ENCODE measurements at regions not wholly inside any gene's neighbourhood (a gene's known extent, or its start where the extent isn't known, plus 50 kb on each side); places are given as distances from the start of the nearest gene placed in this dataset.

- H3K27me3 ChIP-seq = no peaks in the 10 kb centered on the region
- no peaks in the 10 kb centered on the region for H3K9me3 ChIP-seq
- WGBS, 2 donors (ENCODE audit: low coverage in 1 of 2) = 90% methylated on average over 13 of the region's 13 CpGs; no CpG with 5 or more reads in 1 of the 2 donors
- TF ChIP-seq EP300 (IDR thresholded peaks at IDR 0.05; ENCODE audit: low read depth) = no peak
- TF ChIP-seq POLR2AphosphoS5 (IDR thresholded peaks at IDR 0.05) = no peak
- TF ChIP-seq POLR2A (IDR thresholded peaks at IDR 0.05) = no peak
- no peak for TF ChIP-seq CTCF (IDR thresholded peaks at IDR 0.05)
- H3K36me3 ChIP-seq = no peaks in the 10 kb centered on the region
- no peak overlapping the region for H3K4me3 ChIP-seq
- DNase-seq = no peak
- no peaks in the 10 kb centered on the region for H3K4me1 ChIP-seq
- in situ Hi-C loops (cut with MboI; ENCODE audit: low pct_ligation_motif_present in 1 of 4, low pct_unique_long_range_greater_than_20kb in 1 of 4, low sequenced_read_pairs in 3 of 4) = no loop called here
- intact Hi-C loops (cut with DNase I; ENCODE audit: low total_unique reads) = no loop called here
- no peak overlapping the region for H3K27ac ChIP-seq
These were observed 1354.8 kb upstream of the IGFBP7 start for GRCh38 chr4:58465031-58465430.

- DNase-seq = no peak
- Histone ChIP-seq H3K4me3 (no peak overlapping the region), H3K27ac (no peak overlapping the region), H3K27me3 (no peaks in the 10 kb centered on the region), H3K36me3 (no peaks in the 10 kb centered on the region), H3K9me3 (no peaks in the 10 kb centered on the region), H3K4me1 (no peaks in the 10 kb centered on the region)
- no peak for TF ChIP-seq POLR2AphosphoS5 (IDR thresholded peaks at IDR 0.05)
- TF ChIP-seq POLR2A (IDR thresholded peaks at IDR 0.05) = no peak
- no peak for TF ChIP-seq EP300 (IDR thresholded peaks at IDR 0.05; ENCODE audit: low read depth)
- no peak for TF ChIP-seq CTCF (IDR thresholded peaks at IDR 0.05)
- intact Hi-C loops (cut with DNase I; ENCODE audit: low total_unique reads) = no loop called here
- WGBS, 2 donors (ENCODE audit: low coverage in 1 of 2) = 82 to 92% methylated on average over 4 to 22 of the region's 26 CpGs
- in situ Hi-C loops (cut with MboI; ENCODE audit: low pct_ligation_motif_present in 1 of 4, low pct_unique_long_range_greater_than_20kb in 1 of 4, low sequenced_read_pairs in 3 of 4) = no loop called here
These were observed 1346.7 kb upstream of the IGFBP7 start for GRCh38 chr4:58456727-58457384.

GRCh38 chr4:58453956-58454355 is 1343.8 kb upstream of the IGFBP7 start:
- H3K27ac ChIP-seq = no peak overlapping the region
- intact Hi-C loops (cut with DNase I; ENCODE audit: low total_unique reads) (no loop called here), in situ Hi-C loops (cut with MboI; ENCODE audit: low pct_ligation_motif_present in 1 of 4, low pct_unique_long_range_greater_than_20kb in 1 of 4, low sequenced_read_pairs in 3 of 4) (no loop called here)
- 29 to 81% methylated on average over 1 to 6 of the region's 6 CpGs for WGBS, 2 donors (ENCODE audit: low coverage in 1 of 2)
- TF ChIP-seq POLR2A (IDR thresholded peaks at IDR 0.05) = no peak
- no peak for TF ChIP-seq POLR2AphosphoS5 (IDR thresholded peaks at IDR 0.05)
- no peak for TF ChIP-seq EP300 (IDR thresholded peaks at IDR 0.05; ENCODE audit: low read depth)
- no peak for TF ChIP-seq CTCF (IDR thresholded peaks at IDR 0.05)
- no peak for DNase-seq
- H3K27me3 ChIP-seq = no peaks in the 10 kb centered on the region
- H3K9me3 ChIP-seq = no peaks in the 10 kb centered on the region
- no peaks in the 10 kb centered on the region for H3K36me3 ChIP-seq
- H3K4me1 ChIP-seq = no peaks in the 10 kb centered on the region
- H3K4me3 ChIP-seq = no peak overlapping the region

- H3K27ac ChIP-seq = no peak overlapping the region
- H3K36me3 ChIP-seq = no peaks in the 10 kb centered on the region
- no peaks in the 10 kb centered on the region for H3K27me3 ChIP-seq
- in situ Hi-C loops (cut with MboI; ENCODE audit: low pct_ligation_motif_present in 1 of 4, low pct_unique_long_range_greater_than_20kb in 1 of 4, low sequenced_read_pairs in 3 of 4) = no loop called here
- no peak for TF ChIP-seq POLR2A (IDR thresholded peaks at IDR 0.05)
- no peak for TF ChIP-seq POLR2AphosphoS5 (IDR thresholded peaks at IDR 0.05)
- TF ChIP-seq CTCF (IDR thresholded peaks at IDR 0.05) = no peak
- TF ChIP-seq EP300 (IDR thresholded peaks at IDR 0.05; ENCODE audit: low read depth) = no peak
- 38 to 64% methylated on average over 2 of the region's 2 CpGs for WGBS, 2 donors (ENCODE audit: low coverage in 1 of 2)
- H3K4me1 ChIP-seq = no peaks in the 10 kb centered on the region
- intact Hi-C loops (cut with DNase I; ENCODE audit: low total_unique reads) = no loop called here
- H3K4me3 ChIP-seq = no peak overlapping the region
- no peak for DNase-seq
- no peaks in the 10 kb centered on the region for H3K9me3 ChIP-seq
These were observed 1341.5 kb upstream of the IGFBP7 start for GRCh38 chr4:58451707-58452106.

Data from transverse colon (tissue), 4 donors.